ENCODE measurements at regions not wholly inside any gene's neighbourhood (a gene's known extent, or its start where the extent isn't known, plus 50 kb on each side); places are given as distances from the start of the nearest gene placed in this dataset.

DNA sequence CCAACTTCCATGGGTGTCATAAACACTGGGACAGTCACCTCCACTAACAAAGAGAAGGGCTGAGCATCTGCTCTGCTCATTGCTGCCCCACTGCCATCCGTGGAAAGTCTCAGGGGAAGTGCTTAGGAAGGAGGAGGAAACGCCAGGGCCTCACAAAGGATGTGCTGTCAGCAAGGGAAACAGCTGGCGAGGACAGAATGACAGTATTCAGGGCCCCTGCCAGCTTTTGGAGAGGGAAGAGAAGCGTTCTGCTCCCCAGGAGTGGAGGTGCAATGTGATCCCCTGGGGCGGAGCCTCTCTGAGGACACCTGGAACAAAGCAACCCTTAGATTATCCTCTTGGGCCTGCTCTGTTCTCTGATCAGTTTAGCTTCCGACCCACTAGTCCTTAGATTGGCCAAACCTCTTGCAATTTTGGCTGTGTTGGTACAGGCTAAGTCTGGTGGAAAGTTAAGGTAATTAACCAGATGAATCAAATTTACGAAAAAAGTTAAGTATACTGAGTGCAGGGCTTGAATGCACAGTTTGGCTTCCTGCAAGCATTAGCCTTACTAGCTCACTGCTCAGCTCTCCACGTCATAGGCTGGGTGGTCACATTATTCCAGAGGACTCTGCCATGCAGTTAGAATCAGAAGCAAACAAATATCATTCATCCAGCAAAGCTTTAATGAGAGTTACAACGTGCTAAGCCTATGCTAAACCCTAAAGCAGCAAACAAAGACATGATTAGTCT lies 170.2 kb upstream of the NFIA start:
- H3K4me3 ChIP-seq (ENCODE audit: low read depth, low read length) = no peak overlapping the region
- TF ChIP-seq, protein P1, sequence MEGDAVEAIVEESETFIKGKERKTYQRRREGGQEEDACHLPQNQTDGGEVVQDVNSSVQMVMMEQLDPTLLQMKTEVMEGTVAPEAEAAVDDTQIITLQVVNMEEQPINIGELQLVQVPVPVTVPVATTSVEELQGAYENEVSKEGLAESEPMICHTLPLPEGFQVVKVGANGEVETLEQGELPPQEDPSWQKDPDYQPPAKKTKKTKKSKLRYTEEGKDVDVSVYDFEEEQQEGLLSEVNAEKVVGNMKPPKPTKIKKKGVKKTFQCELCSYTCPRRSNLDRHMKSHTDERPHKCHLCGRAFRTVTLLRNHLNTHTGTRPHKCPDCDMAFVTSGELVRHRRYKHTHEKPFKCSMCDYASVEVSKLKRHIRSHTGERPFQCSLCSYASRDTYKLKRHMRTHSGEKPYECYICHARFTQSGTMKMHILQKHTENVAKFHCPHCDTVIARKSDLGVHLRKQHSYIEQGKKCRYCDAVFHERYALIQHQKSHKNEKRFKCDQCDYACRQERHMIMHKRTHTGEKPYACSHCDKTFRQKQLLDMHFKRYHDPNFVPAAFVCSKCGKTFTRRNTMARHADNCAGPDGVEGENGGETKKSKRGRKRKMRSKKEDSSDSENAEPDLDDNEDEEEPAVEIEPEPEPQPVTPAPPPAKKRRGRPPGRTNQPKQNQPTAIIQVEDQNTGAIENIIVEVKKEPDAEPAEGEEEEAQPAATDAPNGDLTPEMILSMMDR (IDR thresholded peaks at IDR 0.05; ENCODE audit: control insufficient read depth, extremely low read depth, insufficient read depth) = no peak
- no peak for DNase-seq (ENCODE audit: low read depth)

DNA sequence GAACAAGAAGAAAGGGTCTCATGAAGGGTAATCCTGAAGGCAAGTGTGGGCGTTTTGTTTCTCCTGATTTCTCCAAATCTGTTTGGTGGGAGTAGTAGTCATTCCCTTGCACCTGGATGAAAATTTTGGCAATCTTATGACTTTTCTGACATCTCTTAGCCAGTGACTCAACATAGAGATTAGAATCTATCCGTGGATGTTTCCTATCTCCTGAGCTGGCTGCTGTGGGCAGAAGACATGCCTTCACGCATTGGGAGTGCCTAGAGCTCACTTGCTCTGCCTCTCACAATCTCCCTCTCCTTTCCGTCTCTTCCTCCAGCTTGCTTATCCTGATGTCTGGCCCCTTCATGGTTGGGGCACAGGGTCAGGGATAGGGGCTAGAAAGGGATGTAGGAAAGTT lies 174.2 kb upstream of the NFIA start:
- H3K4me3 ChIP-seq (ENCODE audit: low read depth, low read length) = no peak overlapping the region
- TF ChIP-seq, protein P1 (IDR thresholded peaks at IDR 0.05; ENCODE audit: control insufficient read depth, extremely low read depth, insufficient read depth) = no peak
- no peak for DNase-seq (ENCODE audit: low read depth)

DNA sequence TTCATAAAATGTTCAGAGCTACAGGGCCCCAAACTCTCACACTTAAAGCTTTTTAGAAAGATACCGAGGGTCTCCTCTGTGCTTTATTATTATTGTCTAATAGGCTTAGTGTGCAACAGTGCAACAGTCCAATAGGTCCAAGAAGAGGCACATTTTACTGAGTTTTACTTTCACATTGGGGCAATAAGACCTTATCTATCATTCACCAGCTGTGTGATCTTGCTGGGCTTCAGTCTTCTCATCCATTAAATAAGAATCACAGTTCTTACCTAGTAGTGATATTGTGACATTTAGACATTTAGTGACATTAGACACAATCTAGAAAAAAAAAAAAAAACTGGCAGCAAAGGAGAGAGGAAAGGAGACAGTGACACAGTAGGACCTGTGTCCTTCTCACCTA lies 175.8 kb upstream of the NFIA start:
- no peak for DNase-seq (ENCODE audit: low read depth)
- no peak overlapping the region for H3K4me3 ChIP-seq (ENCODE audit: low read depth, low read length)
- TF ChIP-seq, protein P1 (IDR thresholded peaks at IDR 0.05; ENCODE audit: control insufficient read depth, extremely low read depth, insufficient read depth) = no peak

DNA sequence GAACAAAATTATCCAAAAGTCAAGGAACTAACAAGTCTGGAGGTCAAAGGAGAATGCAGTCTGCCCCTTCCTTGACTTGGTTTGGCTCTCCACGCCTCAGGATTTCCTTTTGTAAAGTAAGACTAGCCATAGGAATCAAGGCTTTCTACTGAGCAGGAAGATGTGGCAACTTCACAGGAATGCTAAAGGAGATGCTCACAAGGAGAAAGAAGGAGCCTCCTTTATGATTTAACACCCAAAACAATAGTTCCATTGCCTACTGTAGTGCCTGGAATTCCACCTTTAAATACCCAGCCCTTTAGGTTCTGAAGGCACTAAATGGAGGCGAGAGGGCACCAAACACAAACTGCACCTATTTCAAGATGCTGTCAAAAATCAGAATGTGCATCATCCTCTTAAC lies 176.3 kb upstream of the NFIA start:
- no peak for DNase-seq (ENCODE audit: low read depth)
- TF ChIP-seq, protein P1 (IDR thresholded peaks at IDR 0.05; ENCODE audit: control insufficient read depth, extremely low read depth, insufficient read depth) = no peak
- H3K4me3 ChIP-seq (ENCODE audit: low read depth, low read length) = no peak overlapping the region

DNA sequence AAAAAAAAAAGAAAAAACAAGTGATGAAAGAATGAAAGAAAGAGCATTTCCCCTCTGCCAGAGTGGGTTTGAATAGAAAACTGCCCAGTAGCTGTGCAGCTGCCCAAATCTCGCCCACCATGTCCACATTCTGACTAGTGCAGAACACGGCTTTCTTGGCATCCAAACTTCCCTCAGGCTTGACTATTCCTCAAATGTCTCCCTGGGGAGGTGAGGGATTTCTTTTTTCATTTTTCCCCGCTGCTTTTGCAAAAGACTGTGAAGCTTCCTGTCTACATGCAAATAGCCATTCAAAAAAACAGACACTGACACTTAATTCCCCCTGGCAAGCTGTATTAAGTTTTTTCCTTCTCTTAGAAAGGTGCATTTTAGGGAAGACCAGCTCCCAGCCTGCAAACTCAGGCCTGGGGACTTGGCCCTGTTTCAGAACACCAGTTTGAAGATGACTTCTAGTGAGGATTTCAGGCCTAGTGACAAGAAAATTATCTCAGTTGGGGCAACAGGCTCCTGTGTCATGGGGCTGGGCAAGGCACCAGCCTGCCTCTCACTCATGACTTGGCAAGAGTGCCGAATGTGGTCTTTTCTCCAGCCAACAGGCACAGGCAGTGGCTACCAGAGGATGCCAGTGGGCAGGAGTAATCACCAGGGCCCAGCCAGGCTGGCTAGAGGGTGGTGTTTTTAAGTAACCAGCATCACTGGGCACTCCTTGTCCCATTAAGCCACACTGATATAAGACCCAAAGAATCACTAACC lies 178.1 kb upstream of the NFIA start:
- TF ChIP-seq, protein P1 (IDR thresholded peaks at IDR 0.05; ENCODE audit: control insufficient read depth, extremely low read depth, insufficient read depth) = no peak
- DNase-seq (ENCODE audit: low read depth) = no peak
- H3K4me3 ChIP-seq (ENCODE audit: low read depth, low read length) = no peak overlapping the region

DNA sequence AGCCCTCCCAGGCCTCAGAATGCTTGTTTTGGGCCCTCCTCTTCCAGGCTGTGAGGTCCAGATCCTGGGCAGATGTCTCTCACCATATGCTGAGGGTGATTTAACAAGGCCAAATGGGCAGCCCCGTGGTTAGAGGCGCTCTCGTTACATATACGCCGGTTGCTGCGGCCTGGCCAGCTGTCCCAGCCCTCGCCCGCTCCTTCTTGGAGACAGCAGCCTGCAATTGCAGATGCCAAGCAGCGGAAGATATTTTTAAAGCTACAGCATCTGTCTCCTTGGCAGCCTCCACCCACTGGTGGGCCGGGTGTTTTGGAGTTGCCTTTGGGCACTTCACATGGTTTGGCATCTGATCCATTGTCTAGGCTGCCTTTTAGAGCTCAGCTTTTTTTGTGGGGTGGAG lies 178.8 kb upstream of the NFIA start:
- no peak for DNase-seq (ENCODE audit: low read depth)
- TF ChIP-seq, protein P1 (IDR thresholded peaks at IDR 0.05; ENCODE audit: control insufficient read depth, extremely low read depth, insufficient read depth) = no peak
- no peak overlapping the region for H3K4me3 ChIP-seq (ENCODE audit: low read depth, low read length)
